ENCODE measurements at regions not wholly inside any gene's neighbourhood (a gene's known extent, or its start where the extent isn't known, plus 50 kb on each side); places are given as distances from the start of the nearest gene placed in this dataset.

- no peak for TF ChIP-seq MXD1 (CRISPR knock-in tag; IDR thresholded peaks at IDR 0.05; ENCODE audit: borderline replicate concordance, poor library complexity, severe bottlenecking)
Measured at GRCh38 chr11:33646629-33647028, 54.0 kb downstream of the C11orf91 start (continued).

- POLR2A ChIA-PET, result no interaction called here
- no peaks in the 10 kb centered on the region for H3K79me2 ChIP-seq (ENCODE audit: control insufficient read depth, insufficient read depth, low read length)
- H3K36me3 ChIP-seq (ENCODE audit: control insufficient read depth, insufficient read depth, low read length), result no peaks in the 10 kb centered on the region
- CTCF ChIA-PET (ENCODE audit: low intra/inter-chr PET ratio), result no interaction called here
- H3K9me3 ChIP-seq (replicated peaks; ENCODE audit: control insufficient read depth, insufficient read depth, low read depth, low read length), result no peaks in the 10 kb centered on the region
- H3K4me1 ChIP-seq (replicated peaks in 1 of 2; ENCODE audit: control insufficient read depth in 2 of 2, insufficient read depth in 2 of 2, low read length in 2 of 2), result 0 out of 5 replicates have a peak, but pooled peaks cover 0 to 4% of the 10 kb centered on the region in 2 experiments
- H3K4me2 ChIP-seq (ENCODE audit: insufficient read depth, low read length), result no peak overlapping the region
- H3K27ac ChIP-seq (ENCODE audit: extremely low read depth, low read depth, low read length), result no peak overlapping the region
- no peak overlapping the region for H2AFZ ChIP-seq (ENCODE audit: low read depth, low read length)
- no peak overlapping the region for H3K9ac ChIP-seq (ENCODE audit: insufficient read depth in 1 of 2, low read depth in 2 of 2, low read length in 2 of 2)
- intact Hi-C loops (cut with micrococcal nuclease) (no loop called here), in situ Hi-C loops (cut with MboI) (no loop called here)
- peaks cover 15 to 36% of the 10 kb centered on the region in 2 experiments for H3K27me3 ChIP-seq (ENCODE audit: control insufficient read depth in 2 of 2, insufficient read depth in 2 of 2, low read length in 2 of 2)
- H4K20me1 ChIP-seq (replicated peaks; ENCODE audit: control insufficient read depth, insufficient read depth, low read length), result no peaks in the 10 kb centered on the region
- no peak overlapping the region for H3K4me3 ChIP-seq
- no peaks in the 10 kb centered on the region for H3K9me1 ChIP-seq (ENCODE audit: control insufficient read depth, insufficient read depth, low read length)
- DNase-seq (ENCODE audit: extremely low read depth in 1 of 4, low spot score in 3 of 4) (no peak), FAIRE-seq (no peak), ATAC-seq (no peak)
- 2% methylated on average over 4 of the region's 4 CpGs for WGBS (ENCODE audit: insufficient coverage, low coverage, missing lambda C conversion rate)
- no TSS peak for BruUV-seq (replicated peaks)
- TF ChIP-seq ELK3 (CRISPR knock-in tag; IDR thresholded peaks at IDR 0.05), result no peak
- TF ChIP-seq KAT7 (CRISPR knock-in tag; IDR thresholded peaks at IDR 0.05; ENCODE audit: borderline replicate concordance), result no peak
- no peak for TF ChIP-seq CTCF (IDR thresholded peaks at IDR 0.05 in 2 of 3, conservative IDR thresholded peaks at IDR 0.05 in 1 of 3; ENCODE audit: insufficient read depth in 2 of 3, low read depth in 1 of 3, low read length in 3 of 3)
- no peak for TF ChIP-seq WHSC1 (IDR thresholded peaks at IDR 0.05; ENCODE audit: low read length)
- TF ChIP-seq CBFA2T2 (conservative IDR thresholded peaks at IDR 0.05), result no peak
- no peak for TF ChIP-seq HBP1 (CRISPR knock-in tag; IDR thresholded peaks at IDR 0.05)
- no peak for TF ChIP-seq NR2C1 (IDR thresholded peaks at IDR 0.05)
- TF ChIP-seq NR2C1 (tag; IDR thresholded peaks at IDR 0.05), result no peak
- no peak for TF ChIP-seq NKRF (IDR thresholded peaks at IDR 0.05; ENCODE audit: borderline replicate concordance)
- TF ChIP-seq NFE2L1 (tag; IDR thresholded peaks at IDR 0.05; ENCODE audit: borderline replicate concordance, low read depth), result no peak
- no peak for TF ChIP-seq NR2F6 (CRISPR knock-in tag; IDR thresholded peaks at IDR 0.05)
- no peak for TF ChIP-seq TCF7L2 (IDR thresholded peaks at IDR 0.05; ENCODE audit: low read depth, low read length)
Measured at GRCh38 chr11:33646168-33646567, 54.5 kb downstream of the C11orf91 start.

Measured in K562 (cell line).